Left colon (tissue), 2 donors: ENCODE measurements at regions not wholly inside any gene's neighbourhood (a gene's known extent, or its start where the extent isn't known, plus 50 kb on each side); places are given as distances from the start of the nearest gene placed in this dataset.

ENCODE experiments used
- ATAC-seq: fragments of 200-7000 bp; cut with Tn5 transposase; one replicate; pipeline ENCODE4 v1.9.1; 2020; ENCODE audit warnings: mild to moderate bottlenecking, moderate library complexity
- DNase-seq, 2 donors: peaks; one replicate each; pipeline ENCODE4 v3.0.0-alpha.2; 2020
- intact Hi-C, 2 donors: fragments of 100-400 bp; cut with DNase I in 1 of 2; cut with micrococcal nuclease in 1 of 2; formaldehyde crosslinking; loops; one replicate each; pipeline versions ENCODE4 v1.11.2 to v1.14.0; 2022; cut with DNase I, micrococcal nuclease
- donor health status: DM: no; HTN: no; CAD: no.
- donor health status: DM: yes; HTN: yes; CAD: no.

- DNase-seq (no peak), ATAC-seq (no peak)
- intact Hi-C loops: no loop called here
These were observed 614.7 kb downstream of the TLR4 start for GRCh38 chr9:118318770-118319431.

DNA sequence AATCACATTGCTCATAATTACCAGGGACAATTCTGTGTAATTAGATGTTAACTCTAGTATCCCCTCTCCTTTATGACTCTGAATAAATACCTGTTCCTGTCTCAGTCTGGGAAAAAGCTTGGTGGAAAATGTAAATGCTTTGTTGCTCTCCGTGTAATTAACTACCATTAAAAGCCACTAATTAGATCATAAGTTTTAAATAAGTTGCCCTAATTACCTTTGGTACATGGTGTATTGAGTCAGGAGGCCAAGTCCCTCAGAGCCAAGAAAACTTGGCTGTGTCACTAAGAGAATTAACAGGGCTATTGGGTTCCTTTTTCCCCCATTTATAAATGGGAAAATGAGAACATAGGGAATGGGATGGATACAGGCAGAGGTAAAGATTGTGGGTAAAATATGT, 617.6 kb downstream of the TLR4 start:
- ATAC-seq (no peak), DNase-seq (no peak)
- intact Hi-C loops: no loop called here

- no peak for ATAC-seq
- intact Hi-C loops: no loop called here
- no peak for DNase-seq
These were observed 620.5 kb downstream of the TLR4 start for GRCh38 chr9:118324706-118325105.

- intact Hi-C loops: no loop called here
- ATAC-seq (no peak), DNase-seq (no peak)
These were observed 621.6 kb downstream of the TLR4 start for GRCh38 chr9:118325757-118326156.

DNA sequence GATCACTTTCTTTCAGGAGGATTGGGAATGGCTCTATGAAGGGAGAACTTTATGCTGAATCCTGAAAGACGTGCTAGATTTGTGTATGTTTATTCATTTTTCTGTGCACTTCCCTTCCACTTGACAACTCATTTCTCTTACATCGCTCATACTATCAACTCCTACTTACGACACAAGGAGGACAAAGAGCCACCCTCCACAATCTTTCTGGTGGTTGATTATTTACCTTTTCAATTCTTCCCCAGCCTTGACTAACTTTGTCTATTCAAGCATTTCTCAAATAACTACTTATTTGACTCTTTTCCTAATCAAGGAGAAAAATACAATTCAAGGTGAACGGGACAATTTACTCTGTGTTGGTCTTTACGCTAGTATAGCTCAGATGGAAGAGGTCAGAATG, 622.1 kb downstream of the TLR4 start:
- ATAC-seq: no peak
- intact Hi-C loops: no loop called here
- DNase-seq: no peak

DNA sequence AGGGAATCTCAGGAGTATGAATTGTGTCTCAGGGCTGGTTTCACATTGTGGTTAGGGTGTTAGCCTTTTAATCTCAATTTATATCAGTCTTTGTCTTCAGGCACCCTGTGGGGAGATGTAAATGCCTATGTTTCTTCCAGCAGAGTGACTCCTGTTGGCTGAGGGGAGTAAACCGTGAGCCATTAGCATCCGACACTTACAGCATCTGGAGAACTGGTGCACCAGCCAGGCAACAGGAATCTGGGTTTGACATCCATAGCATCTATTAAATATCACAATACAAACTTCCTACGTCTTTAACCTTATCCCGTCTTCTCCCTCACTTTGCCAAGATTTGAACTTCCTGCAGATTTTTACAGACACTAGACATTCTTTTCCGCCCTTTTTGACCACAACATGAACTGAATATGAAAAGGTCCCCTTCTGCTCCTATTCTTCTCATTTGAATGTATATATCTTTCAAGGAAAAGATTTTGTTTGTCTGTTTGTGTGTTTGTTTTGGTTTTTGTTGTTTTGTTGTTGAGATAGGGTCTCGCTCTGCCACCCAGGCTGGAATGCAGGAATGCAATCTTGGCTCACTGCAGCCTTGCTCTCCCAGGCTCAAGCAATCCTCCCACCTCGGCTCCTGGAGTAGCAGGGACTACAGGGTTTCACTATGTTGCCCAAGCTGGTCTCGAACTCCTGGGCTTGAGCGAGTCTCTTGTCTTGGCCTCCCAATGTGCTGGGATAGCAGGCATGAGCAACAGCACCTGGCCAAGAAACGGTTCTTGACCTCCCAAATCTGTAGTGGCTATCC, 626.2 kb downstream of the TLR4 start:
- intact Hi-C loops: no loop called here
- ATAC-seq: no peak
- DNase-seq: no peak

DNA sequence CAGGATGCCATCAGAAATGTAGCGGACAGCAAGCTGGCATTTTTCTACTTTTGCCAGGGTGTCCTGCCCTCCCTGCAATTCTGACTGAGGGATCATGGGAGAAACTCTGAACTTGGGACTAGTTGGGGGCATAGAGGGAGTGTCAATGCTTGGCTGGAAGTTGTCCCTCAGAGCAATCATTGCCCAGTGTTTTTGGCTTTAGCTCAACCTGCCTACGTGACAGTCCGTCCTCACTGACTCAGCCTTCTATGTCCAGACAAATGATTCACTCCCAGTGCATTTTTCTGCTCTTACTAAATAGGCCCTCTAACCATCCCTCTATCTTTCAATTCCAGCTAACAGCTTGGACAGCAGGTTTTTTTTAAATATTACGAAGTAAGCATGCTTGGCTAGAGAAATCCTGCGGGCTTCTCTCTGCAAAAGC, 627.4 kb downstream of the TLR4 start:
- intact Hi-C loops: no loop called here
- no peak for ATAC-seq
- DNase-seq: no peak

DNA sequence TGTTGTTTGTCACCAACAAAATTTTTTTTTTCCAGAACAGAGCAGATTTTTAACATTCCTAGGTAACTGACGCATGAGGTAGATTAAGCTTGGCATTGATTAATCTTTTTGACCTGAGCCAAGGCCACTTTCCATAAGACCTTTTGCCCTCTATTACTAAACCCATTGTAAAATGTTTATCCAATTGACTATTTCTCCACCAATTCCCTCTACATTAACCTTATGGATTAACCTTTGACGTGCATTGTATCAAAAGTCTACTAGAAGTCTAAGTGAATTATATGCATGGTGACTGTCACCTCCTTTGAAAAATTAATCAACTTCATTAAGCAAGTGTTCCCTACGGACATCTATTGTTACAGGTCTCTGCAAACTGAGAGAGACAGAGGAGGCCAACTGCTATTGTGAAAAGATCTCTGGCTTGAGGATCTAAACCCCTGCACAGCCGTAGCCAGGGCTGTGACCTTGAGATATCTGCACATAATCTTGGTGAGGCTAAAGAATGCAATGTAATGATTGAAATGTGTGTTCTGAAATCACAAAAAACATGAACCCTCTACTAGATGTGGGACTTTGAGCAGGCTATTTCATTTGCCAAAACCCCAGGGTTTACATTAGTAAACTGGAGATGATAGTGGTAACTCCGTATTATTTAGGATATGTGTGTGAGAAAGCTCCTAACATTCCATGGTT, 632.2 kb downstream of the TLR4 start:
- intact Hi-C loops: no loop called here
- DNase-seq (no peak), ATAC-seq (no peak)

GRCh38 chr9:118336943-118337330, 632.7 kb downstream of the TLR4 start:
- DNase-seq (no peak), ATAC-seq (no peak)
- intact Hi-C loops: no loop called here

- intact Hi-C loops: no loop called here
- DNase-seq (no peak), ATAC-seq (no peak)
These were observed 655.8 kb downstream of the TLR4 start for GRCh38 chr9:118360036-118360435.

DNA sequence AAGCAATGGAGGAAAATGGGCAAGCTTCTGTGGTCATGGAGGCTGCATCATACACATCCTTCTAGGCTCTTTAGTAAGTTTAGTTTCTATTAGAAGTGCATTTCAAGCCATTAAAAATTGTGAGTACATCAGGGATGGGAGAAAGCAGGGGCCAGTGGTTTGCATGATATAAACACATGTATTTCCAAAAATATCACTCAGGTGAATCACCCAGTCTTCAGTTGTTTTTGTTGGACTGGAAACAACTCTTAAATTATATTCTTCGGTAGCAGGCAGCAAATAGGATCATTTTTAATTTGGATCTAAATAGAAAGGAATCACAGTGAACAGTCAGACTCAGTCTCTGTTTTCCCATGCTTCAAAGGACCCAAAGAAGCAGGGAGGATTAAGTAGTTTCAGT, 657.9 kb downstream of the TLR4 start:
- intact Hi-C loops: no loop called here
- ATAC-seq (no peak), DNase-seq (no peak)

- DNase-seq (no peak), ATAC-seq (no peak)
- intact Hi-C loops: no loop called here
These were observed 658.4 kb downstream of the TLR4 start for GRCh38 chr9:118362596-118362995.

DNA sequence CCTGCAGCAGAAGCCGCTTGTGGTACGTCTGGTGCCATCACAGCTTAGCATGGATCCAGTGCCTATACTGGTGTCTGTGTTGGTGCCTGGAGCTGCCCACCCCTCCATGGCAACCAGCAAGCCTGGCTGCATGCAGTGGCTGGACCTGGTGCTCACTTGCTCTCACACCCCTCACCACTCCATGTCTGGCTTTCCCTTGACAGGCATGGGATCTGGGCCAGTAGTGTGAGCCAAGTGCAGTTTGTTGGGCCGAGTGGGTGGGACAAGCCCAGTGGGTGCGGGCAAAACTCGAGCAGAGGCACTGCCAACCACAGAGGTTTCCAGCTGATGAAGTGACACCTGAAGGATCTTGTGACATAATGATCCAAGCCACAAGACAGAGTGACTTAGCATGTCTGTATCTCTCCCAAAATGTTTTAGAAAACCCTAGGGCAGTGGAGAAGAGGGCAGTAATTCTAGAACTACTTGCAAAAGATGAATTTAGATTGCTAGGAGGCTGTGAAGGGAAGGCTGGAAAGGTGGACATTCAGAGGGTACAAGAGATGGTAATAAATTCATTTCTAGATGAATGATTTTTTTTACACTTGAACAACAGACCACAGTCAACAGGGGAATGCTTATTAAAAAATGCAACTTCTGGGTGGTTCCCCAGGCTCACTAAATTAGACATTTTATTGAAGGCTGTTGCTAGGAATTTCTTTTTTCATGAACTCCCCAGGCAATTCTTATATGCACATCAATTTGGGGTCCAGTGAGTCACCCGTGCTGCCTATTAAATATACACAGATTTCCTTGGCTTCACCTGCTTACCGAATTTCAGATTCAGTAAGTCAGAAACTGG, 660.3 kb downstream of the TLR4 start:
- DNase-seq (no peak), ATAC-seq (no peak)
- intact Hi-C loops: no loop called here

DNA sequence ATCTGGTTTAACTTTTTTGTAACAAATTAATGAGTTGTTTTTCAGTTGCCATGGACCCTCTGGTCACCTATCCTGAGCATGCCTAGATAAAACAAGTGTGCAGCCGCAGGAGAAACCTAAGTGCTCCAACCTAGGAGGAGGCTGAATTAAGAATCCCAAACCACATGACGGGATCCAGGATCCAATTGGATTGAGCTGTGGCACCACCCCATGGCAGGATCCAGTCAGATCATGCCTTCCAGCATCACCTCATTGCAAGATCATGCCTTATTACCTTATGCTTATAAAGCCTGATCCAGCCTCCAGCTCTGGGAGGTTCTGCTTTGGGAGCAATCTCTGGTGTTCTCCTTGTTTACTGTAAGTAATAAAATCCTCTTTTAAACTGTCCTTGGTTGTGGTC, 662.0 kb downstream of the TLR4 start:
- intact Hi-C loops: no loop called here
- DNase-seq: no peak
- ATAC-seq: no peak

DNA sequence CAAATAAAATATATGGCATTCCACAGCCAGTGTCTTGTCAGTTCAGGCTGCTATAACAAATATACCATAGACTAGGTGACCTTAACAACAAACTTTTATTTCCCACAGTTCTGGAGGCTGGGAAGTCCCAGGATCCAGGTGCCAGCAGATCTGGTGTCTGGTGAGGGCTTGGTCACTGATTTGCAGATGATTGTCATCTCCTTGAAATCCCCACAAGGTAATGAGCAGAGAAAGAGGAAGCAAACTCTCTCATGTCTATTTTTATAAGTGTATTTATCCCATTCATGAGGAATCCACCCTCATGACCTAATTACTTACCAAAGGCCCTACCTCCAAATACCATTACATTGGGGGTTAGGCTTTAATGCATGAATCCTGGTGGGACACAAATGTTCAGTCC, 663.2 kb downstream of the TLR4 start:
- DNase-seq: no peak
- intact Hi-C loops: no loop called here
- no peak for ATAC-seq

GRCh38 chr9:118384531-118385100, 680.4 kb downstream of the TLR4 start:
- intact Hi-C loops: no loop called here
- no peak for ATAC-seq
- no peak for DNase-seq

DNA sequence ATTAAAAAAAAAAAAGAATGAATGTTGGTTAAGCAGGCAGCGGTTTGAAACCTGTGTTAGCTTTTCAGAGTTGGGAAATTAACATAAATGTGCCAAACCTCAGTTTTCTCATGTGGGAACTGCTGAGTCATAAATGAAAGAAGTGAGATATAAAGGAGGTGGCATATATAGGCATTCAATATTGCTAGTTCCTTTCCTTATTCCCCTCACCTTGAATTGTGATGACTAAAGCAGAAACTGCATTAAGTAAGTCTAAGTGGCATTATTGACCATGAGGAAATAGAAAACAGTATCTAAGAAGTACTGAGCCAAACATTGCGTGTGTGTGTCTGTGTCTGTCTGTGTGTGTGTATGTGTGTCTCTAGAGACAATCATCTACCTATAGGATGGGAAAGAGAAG, 691.2 kb downstream of the TLR4 start:
- DNase-seq: no peak
- ATAC-seq: no peak
- intact Hi-C loops: no loop called here

GRCh38 chr9:118401546-118401945, 697.3 kb downstream of the TLR4 start:
- intact Hi-C loops: no loop called here
- peak; percentile 25 for ATAC-seq
- no peak for DNase-seq

DNA sequence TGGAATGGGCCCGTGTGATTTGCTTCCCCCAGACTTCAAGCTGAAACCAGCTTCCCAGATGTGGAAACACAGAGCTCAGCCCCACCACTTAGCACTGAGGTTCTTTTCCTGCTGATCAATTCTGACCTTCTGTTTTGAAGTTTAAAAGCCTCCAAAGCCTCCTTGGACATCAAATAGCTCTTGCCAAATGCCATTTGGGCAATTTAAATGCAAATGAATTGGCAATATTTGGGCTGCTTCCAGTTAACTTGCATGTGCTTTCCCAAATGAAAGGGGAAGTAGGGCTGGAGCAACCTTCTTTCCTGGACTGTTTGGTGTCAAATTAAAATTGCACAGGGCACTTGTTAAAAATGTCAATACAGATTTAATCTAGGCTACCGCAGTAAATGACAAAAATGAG, 710.5 kb downstream of the TLR4 start:
- no peak for DNase-seq
- ATAC-seq: no peak
- intact Hi-C loops: no loop called here
